ENCODE measurements at regions not wholly inside any gene's neighbourhood (a gene's known extent, or its start where the extent isn't known, plus 50 kb on each side); places are given as distances from the start of the nearest gene placed in this dataset.

GRCh38 chr2:18819566-18819965 is 230.2 kb upstream of the NT5C1B start:
- no peak for DNase-seq

DNA sequence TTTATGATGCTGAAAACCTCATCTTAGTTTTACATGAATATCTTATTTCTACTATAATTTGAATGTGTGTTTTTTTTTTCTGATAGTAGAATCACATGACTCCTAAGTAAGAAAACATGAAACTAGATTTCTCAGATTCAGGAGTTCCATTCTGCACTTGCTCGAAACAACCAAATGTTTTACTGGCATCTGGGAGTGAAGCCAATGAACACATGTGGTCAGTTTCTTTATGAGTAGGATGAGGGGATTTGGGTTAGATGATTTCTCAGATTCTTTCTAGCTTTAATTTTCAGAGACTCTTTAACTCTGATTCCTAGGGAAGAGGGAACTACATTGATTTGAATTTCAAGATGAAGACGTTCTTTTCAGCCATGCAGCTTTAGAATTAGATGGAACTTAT is 225.0 kb upstream of the NT5C1B start:
- DNase-seq, result no peak

GRCh38 chr2:18804536-18804935 is 215.2 kb upstream of the NT5C1B start:
- no peak for DNase-seq

GRCh38 chr2:18803141-18803939 is 214.0 kb upstream of the NT5C1B start:
- DNase-seq, result no peak

DNA sequence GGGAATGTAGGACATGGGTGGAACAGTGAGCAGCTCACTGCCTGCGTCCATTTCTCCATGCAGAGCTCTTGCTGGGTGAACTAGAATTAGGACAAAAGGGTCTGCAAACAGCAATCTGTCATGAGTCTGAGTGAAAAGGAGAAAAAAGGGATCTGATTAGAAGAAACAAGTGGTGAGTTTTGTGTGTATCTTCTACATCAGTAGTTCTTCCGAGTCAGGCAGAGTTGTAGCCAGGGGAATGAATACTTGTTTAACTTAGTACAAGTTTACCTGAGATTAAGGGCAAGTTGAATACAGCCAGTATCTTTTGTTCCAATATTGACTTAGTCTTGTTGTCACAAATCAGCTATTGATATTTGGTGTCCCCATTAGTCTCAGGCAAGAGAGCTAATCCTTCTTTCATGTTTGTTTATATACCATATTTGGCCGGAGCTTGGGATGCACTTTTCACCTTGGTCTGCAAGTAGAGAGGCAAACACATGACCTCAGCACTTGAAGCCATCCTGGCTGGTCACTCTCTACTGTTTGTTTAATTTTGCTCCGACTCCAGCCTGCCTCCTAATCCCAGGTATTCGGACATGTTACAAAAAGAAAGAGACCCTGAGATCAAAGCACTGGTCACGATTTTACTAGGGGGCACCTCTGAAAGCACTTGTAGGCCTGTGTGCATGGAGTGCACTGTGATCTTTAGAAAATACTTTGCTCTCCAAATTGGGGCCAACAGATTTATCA is 211.0 kb upstream of the NT5C1B start:
- DNase-seq, result no peak

DNA sequence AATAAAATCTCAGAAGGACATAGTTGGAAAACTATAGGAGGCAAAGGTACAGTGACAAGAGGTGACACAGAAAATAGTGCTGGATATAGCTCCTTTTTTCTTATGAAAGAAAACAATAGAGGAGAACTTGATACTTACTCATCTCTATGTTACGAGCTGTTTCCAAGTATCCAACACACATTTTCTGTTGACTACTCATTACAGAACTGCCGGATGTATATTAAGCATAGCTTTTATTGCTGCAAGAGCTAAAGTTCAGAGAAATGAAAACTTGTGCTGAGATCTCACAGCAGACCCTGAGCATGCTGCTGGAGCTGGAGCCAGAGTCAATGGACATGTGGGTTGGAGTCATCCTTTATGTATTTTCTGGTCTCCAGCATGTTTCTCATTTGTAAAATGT is 210.0 kb upstream of the NT5C1B start:
- DNase-seq, result no peak

DNA sequence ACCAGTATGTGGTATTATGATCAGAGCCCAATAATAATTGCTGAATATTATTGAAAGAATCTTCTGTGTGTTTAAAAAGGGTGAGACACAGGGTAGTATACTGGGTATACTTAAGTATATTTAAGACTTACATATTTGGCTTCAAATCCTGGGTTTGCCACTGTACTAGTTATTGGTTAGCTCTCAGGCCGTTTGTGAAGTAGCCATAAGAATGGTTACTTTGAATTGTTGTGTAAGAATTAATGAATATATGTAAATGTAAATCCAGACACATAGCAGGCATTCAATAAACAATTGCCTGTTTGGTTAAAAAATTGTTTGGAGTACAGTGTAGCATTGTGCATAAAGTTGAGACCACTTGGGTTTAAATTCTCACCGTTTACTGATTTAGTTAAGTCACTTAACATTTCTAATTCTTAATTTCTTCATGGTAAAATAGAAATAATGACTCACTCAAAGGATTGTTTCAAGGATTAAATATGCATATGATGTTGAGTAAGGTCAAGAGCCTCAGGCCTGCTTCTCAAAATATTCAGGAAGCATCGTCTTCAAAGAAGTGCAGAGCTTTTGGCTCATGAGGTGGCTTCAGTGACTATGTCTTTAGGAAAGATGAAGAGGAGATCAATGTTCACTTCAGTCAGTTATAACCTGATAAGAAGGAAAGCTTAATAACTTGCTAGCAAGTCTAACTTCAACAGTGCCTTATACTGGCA is 207.9 kb upstream of the NT5C1B start:
- DNase-seq, result no peak

GRCh38 chr2:18795906-18796305 is 206.5 kb upstream of the NT5C1B start:
- DNase-seq, result no peak

DNA sequence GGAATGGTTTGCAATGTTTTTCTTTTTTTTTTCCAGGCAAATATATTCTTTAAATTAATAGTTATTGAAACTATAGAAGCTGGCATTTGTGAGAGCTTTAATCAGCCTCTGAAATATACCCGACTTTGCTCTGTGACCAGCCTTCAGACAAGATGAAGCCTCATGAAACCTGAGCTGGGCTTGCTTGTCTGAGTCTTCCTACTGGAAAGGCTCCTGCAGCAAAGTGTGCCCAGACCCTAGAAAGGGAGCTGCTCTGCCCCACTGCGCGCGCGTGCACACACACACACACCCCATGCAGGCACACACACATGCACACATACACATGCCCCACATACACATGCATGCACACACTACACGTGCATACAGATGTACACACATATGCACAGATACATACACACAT is 203.3 kb upstream of the NT5C1B start:
- no peak for DNase-seq

DNA sequence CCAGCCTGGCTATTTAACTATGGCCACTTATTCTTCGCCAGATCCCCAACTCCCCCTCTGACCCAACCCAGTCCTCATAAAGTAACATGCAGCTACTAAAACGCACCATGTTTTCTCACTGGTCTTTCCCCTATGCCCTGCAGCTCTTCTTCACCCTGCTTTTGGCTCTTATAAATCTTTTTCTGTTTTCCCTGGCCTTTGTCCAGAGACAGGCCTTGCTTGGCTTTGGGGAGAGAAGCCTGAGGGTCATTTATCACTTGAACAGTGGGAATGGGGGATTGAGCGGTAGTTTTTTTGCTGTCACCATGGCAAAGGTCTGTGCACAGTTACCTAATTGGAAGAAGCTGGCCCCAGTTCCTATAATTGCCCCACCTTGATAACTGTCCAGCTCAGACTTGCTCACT is 202.9 kb upstream of the NT5C1B start:
- DNase-seq, result no peak

GRCh38 chr2:18791172-18791797 is 201.9 kb upstream of the NT5C1B start:
- no peak for DNase-seq

DNA sequence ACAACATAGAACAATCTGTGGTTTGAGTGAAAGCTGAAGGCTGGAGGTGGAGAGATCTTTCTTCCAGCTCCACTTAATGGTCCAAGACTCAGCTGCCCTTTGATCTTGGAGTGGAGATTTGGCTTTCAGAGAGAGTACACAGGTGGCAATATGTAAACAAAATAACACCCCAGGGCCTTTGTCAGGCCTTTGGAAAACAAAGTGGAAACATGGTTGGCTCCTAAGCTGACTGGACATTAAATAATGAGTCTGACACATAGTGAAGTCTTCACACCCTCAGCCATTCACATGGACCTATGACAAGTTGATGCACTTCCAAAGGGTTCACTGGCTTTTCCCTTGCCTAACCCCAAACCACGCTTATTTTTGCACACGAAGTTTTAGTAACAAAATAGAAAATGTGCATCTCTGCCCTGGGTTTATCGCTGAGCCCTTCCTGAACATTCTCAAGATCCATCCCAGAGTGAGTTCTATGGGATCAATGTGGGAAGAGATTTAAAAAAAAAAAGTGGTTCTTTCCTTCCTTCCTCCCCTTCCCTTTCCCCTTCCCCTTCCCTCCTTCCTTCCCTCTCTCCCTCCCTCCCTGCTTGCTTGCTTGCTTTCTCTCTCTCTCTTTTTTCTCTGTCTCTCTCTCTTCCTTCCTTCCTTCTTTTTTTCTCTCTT is 201.3 kb upstream of the NT5C1B start:
- no peak for DNase-seq

DNA sequence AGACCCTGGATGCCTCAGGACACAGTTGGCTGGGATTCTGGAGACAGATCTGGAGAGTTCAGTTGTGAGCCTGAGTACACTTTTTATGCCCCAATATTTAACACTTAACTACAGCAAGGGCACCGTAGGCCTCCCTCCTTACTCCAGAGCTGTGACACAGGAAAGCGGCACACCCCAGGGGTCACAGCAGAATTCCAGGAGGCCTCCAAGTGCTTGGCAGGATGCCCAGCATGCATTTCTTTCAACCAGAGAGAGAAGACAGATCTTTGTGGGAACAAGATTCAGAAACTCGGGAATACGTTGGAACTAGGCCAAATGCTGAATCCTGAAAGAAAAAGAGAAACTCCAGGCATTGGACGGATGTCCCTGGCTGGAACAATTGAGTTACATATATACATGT is 199.2 kb upstream of the NT5C1B start:
- DNase-seq, result no peak

DNA sequence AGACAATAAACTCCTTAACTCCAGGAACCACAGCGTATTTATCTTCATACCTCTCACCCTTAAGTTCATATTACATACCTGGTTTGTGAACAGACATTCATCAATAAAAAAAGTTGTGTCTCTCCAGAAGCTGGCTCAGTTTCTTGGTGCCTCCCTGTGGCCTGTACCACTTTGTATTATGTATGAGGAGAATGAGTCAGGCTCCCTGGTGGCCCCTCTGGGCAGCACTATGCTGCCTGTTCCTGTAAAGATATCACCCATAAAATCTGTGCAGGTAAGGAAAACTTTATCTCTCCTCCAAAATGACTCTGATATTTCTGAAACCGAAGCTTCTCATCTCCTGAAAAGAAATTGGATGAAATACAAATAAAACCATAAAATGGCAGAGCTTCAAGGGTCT is 198.4 kb upstream of the NT5C1B start:
- no peak for DNase-seq

DNA sequence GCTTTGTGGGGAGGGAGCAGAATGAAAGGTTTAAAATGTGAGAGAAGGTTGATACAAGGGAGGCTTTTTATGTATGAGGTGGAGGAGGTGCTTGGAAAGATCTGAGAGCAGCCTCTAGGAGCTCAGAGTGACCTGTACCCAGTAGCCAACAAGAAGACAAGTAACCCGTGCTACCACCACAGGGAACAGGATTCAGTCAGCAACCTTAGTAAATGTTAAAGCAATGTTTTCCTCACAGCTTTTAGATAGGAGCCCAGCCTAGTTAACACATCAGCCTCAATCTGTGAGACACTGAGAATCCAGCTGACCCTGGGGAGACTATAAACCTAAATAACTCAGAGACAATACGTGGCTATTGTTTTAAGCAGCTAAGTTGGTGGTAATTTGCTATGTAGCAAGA is 194.9 kb upstream of the NT5C1B start:
- no peak for DNase-seq

- DNase-seq, result no peak
Measured at GRCh38 chr2:18781541-18782280, 192.3 kb upstream of the NT5C1B start.

GRCh38 chr2:18777250-18777812 is 188.0 kb upstream of the NT5C1B start:
- no peak for DNase-seq

DNA sequence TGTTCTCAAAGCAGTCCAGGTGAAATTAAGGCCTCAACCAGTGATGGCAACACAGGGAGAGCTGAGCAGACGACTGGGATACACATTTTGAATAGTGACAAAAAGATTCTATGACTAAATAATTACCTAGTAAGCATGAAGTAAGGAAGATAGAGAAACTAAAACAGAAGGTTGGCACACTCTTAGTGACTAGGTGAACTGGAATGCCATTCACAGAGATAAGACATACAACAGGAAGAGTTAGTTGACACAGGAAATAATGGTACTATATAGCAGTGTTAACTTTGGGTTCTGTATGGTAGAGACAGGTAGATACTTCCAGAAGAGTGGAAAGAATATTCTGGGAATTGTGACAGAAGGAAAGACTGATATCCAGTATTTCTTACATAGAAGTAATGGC is 181.8 kb upstream of the NT5C1B start:
- no peak for DNase-seq

GRCh38 chr2:18763338-18763737 is 174.0 kb upstream of the NT5C1B start:
- DNase-seq, result no peak

GRCh38 chr2:18762667-18763066 is 173.3 kb upstream of the NT5C1B start:
- no peak for DNase-seq

DNA sequence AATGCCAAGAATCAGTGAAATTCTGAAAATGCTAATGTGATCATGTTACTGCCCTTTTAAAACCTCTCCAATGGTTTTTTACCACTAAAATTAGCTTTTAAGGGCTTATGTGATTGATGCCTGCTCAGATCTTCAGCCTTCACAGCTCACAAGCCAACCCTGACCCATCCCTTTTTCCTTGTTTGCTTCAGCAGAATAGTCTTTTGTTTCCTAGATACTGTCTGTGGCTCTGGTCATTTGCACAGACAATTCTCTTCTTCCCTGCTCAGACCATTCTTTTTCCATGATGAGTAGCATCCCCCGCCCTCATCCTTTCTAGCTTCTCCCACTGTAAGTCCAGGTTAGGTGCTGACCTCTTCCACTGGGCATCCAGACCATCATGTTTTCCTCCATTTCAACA is 164.9 kb upstream of the NT5C1B start:
- no peak for DNase-seq

GRCh38 chr2:18753722-18754121 is 164.4 kb upstream of the NT5C1B start:
- DNase-seq, result no peak
